Adrenal gland (tissue), 9 donors: ENCODE measurements at regions not wholly inside any gene's neighbourhood (a gene's known extent, or its start where the extent isn't known, plus 50 kb on each side); places are given as distances from the start of the nearest gene placed in this dataset.

Source experiments
- DNase-seq, 7 donors: peaks; one replicate each; pipeline ENCODE4 v3.0.0-alpha.2; 2019 to 2020
- H3K27ac ChIP-seq, 5 donors: fragments of 200-600 bp; sonication (generic) in 4 of 5; 1 replicate in 3 of 5; 2 replicates in 2 of 5; pipeline versions ENCODE4 v1.5.1 to v1.8.0; 2016 to 2020; ENCODE audit warnings: mild to moderate bottlenecking in 1 of 5
- H3K27me3 ChIP-seq: fragments of 200-600 bp; 2 replicates; pipeline ENCODE4 v1.8.0; 2021
- H3K36me3 ChIP-seq, 2 donors: fragments of 200-600 bp; replicated peaks in 1 of 2; 1 replicate in 1 of 2; 2 replicates in 1 of 2; pipeline versions ENCODE4 v1.5.1 to v1.8.0; 2018 to 2022
- H3K4me1 ChIP-seq, 2 donors: fragments of 200-600 bp; replicated peaks in 1 of 2; 1 replicate in 1 of 2; 2 replicates in 1 of 2; pipeline versions ENCODE4 v1.5.1 to v1.8.0; 2018 to 2021
- H3K4me3 ChIP-seq, 4 donors: fragments of 200-600 bp; sonication (generic) in 3 of 4; one replicate each; pipeline ENCODE4 v1.5.1; 2016 to 2018
- H3K9me3 ChIP-seq, 3 donors: fragments of 200-600 bp; sonication (generic) in 1 of 3; replicated peaks in 1 of 3; 1 replicate in 2 of 3; 2 replicates in 1 of 3; pipeline versions ENCODE4 v1.5.1 to v1.8.0; 2016 to 2021
- CTCF ChIP-seq, 6 experiments: fragments of 450-650 bp in 4 of 6; fragments of 200-600 bp in 2 of 6; sonication (generic) in 1 of 6; IDR thresholded peaks; 1 replicate in 5 of 6; 2 replicates in 1 of 6; pipeline versions ENCODE4 v1.5.1 to v1.8.0; 2016 to 2021; ENCODE audit warnings: antibody characterized with exemption in 6 of 6, mild to moderate bottlenecking in 2 of 6, moderate library complexity in 1 of 6
- POLR2A ChIP-seq, 2 donors: fragments of 450-650 bp; IDR thresholded peaks; one replicate each; pipeline ENCODE4 v1.6.1; 2017; ENCODE audit warnings: antibody characterized with exemption in 2 of 2, mild to moderate bottlenecking in 2 of 2, moderate library complexity in 1 of 2
- WGBS, 4 donors: extraction: QIAGEN DNeasy Blood & Tissue Kit in 2 of 4; methylation state at CpG; one replicate each; pipeline versions ENCODE4 v1.1.5 to v1.1.7; 2013 to 2017; 5-methylcytosine and 5-hydroxymethylcytosine counted together
- intact Hi-C, 2 donors: fragments of 100-400 bp; cut with DNase I; formaldehyde crosslinking; loops; one replicate each; pipeline versions ENCODE4 v1.14.1 to v1.15.0; 2022 to 2023
- donor health status: healthy with polysubstance abuse.
- donor health status: Bipolar disorder and iron deficiency.
- donor health status: DM: yes; HTN: yes; CAD: no.
- donor health status: DM: no; HTN: no; CAD: no.
- donor health status: DM: no; HTN: no; CAD: no.

DNA sequence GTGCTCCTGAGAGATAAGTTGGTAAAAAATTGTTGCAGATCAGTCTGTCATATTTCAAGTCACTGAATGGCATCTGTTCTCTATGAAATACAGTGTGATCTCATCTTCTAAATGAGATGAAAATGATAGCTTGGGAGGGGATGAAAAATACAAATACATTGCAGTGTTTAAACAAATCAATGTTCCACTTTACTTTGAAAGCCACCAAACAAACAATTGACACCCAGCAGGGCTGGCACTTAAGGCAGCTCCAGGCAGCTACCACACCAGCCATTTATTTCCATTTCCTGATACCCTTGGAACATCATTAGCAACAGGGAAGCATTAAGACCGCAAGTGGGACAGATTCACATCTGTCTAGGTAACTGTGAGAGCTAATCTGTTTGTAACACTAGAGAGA, 827.6 kb upstream of the KIF2B start:
- intact Hi-C loops = no loop called here
- Histone ChIP-seq H3K27me3 (no peaks in the 10 kb centered on the region), H3K9me3 (no peaks in the 10 kb centered on the region), H3K4me3 (no peak overlapping the region), H3K36me3 (no peaks in the 10 kb centered on the region), H3K4me1 (no peaks in the 10 kb centered on the region), H3K27ac (no peak overlapping the region)
- no peak for DNase-seq
- TF ChIP-seq POLR2A (IDR thresholded peaks at IDR 0.05) (no peak), CTCF (IDR thresholded peaks at IDR 0.05) (no peak)
- 62 to 79% (median 67%) methylated on average over 1 of the region's 1 CpG for WGBS, 4 donors

DNA sequence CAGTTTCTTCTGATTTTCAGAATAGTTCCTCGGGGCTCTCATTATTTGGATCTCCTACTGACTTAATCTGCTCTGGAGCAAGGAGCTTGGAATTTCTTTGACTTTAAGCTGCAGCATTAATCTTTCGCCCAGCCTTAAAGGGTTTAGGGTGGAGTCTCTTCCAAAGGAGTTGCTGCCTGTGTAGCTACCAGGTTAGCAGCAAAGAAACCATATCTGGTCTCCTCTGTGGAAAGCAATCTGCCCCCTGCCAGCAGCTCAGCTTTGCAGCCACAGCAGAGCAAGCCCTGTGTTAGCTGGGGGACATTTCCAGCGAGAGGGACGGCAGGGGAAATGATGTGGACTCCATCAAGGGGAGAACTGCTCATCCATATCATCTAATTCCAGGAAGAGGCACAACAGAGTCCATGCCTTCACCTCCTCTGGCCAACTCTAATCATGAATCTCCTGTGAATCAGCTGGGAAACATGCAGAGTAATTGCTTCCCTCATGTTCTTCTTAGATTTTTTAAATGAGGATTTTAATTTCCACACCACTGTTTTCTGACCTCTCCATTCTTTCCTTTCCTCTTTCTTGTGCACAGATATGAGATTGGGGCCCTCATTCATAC, 827.6 kb upstream of the CA10 start:
- Histone ChIP-seq H3K27ac (no peak overlapping the region), H3K9me3 (no peaks in the 10 kb centered on the region), H3K36me3 (no peaks in the 10 kb centered on the region), H3K4me3 (no peak overlapping the region), H3K4me1 (no peaks in the 10 kb centered on the region), H3K27me3 (no peaks in the 10 kb centered on the region)
- intact Hi-C loops = no loop called here
- no peak for TF ChIP-seq CTCF (IDR thresholded peaks at IDR 0.05)
- TF ChIP-seq POLR2A (IDR thresholded peaks at IDR 0.05) = no peak
- WGBS, 4 donors = 38 to 53% (median 46%) methylated on average over 4 of the region's 4 CpGs
- no peak for DNase-seq

GRCh38 chr17:52982331-52982730, 823.8 kb upstream of the CA10 start:
- no peak overlapping the region for H3K27ac ChIP-seq
- no peak overlapping the region for H3K4me3 ChIP-seq
- intact Hi-C loops = no loop called here
- no peaks in the 10 kb centered on the region for H3K27me3 ChIP-seq
- no peak for DNase-seq
- H3K9me3 ChIP-seq = no peaks in the 10 kb centered on the region
- TF ChIP-seq CTCF (IDR thresholded peaks at IDR 0.05) = no peak
- TF ChIP-seq POLR2A (IDR thresholded peaks at IDR 0.05) = no peak
- WGBS, 4 donors = 82 to 97% (median 93%) methylated on average over 1 of the region's 1 CpG
- no peaks in the 10 kb centered on the region for H3K4me1 ChIP-seq
- H3K36me3 ChIP-seq = no peaks in the 10 kb centered on the region

- no peaks in the 10 kb centered on the region for H3K27me3 ChIP-seq
- no peak overlapping the region for H3K27ac ChIP-seq
- TF ChIP-seq CTCF (IDR thresholded peaks at IDR 0.05) (no peak), POLR2A (IDR thresholded peaks at IDR 0.05) (no peak)
- intact Hi-C loops = no loop called here
- H3K4me1 ChIP-seq = no peaks in the 10 kb centered on the region
- DNase-seq = no peak
- no peaks in the 10 kb centered on the region for H3K36me3 ChIP-seq
- 28 to 43% (median 41%) methylated on average over 1 of the region's 1 CpG for WGBS, 4 donors
- no peak overlapping the region for H3K4me3 ChIP-seq
- no peaks in the 10 kb centered on the region for H3K9me3 ChIP-seq
Measured at GRCh38 chr17:52979921-52980320, 821.4 kb upstream of the CA10 start.
